ENCODE measurements at regions not wholly inside any gene's neighbourhood (a gene's known extent, or its start where the extent isn't known, plus 50 kb on each side); places are given as distances from the start of the nearest gene placed in this dataset.

GRCh38 chr14:94897561-94897960 is 127.6 kb upstream of the GSC start:
- intact Hi-C loops (cut with DNase I): no loop called here
- no peak for TF ChIP-seq POLR2A (IDR thresholded peaks at IDR 0.05)
- no peak for TF ChIP-seq CTCF (IDR thresholded peaks at IDR 0.05)
- no peaks in the 10 kb centered on the region for H3K27me3 ChIP-seq
- no peak for DNase-seq
- no peak overlapping the region for H3K27ac ChIP-seq
- no peak overlapping the region for H3K4me3 ChIP-seq
- WGBS (ENCODE audit: insufficient coverage, low coverage, low lambda C conversion rate, missing lambda C conversion rate): 67% methylated on average over 3 of the region's 4 CpGs
- H3K9me3 ChIP-seq: no peaks in the 10 kb centered on the region
- no peak for ATAC-seq
- H3K36me3 ChIP-seq: no peaks in the 10 kb centered on the region
- no peaks in the 10 kb centered on the region for H3K4me1 ChIP-seq

GRCh38 chr14:94897082-94897481 is 127.2 kb upstream of the GSC start:
- intact Hi-C loops (cut with DNase I): no loop called here
- Histone ChIP-seq H3K27ac (no peak overlapping the region), H3K27me3 (no peaks in the 10 kb centered on the region), H3K36me3 (no peaks in the 10 kb centered on the region), H3K9me3 (no peaks in the 10 kb centered on the region), H3K4me3 (no peak overlapping the region), H3K4me1 (no peaks in the 10 kb centered on the region)
- WGBS (ENCODE audit: insufficient coverage, low coverage, low lambda C conversion rate, missing lambda C conversion rate): 44% methylated on average over 4 of the region's 6 CpGs
- ATAC-seq (no peak), DNase-seq (no peak)
- TF ChIP-seq POLR2A (IDR thresholded peaks at IDR 0.05) (no peak), CTCF (IDR thresholded peaks at IDR 0.05) (no peak)

GRCh38 chr14:94893411-94894160 is 123.7 kb upstream of the GSC start:
- intact Hi-C loops (cut with DNase I): no loop called here
- DNase-seq (no peak), ATAC-seq (no peak)

GRCh38 chr14:94890785-94891184 is 120.9 kb upstream of the GSC start:
- H3K4me1 ChIP-seq: no peaks in the 10 kb centered on the region
- intact Hi-C loops (cut with DNase I): no loop called here
- TF ChIP-seq POLR2A (IDR thresholded peaks at IDR 0.05): no peak
- TF ChIP-seq CTCF (IDR thresholded peaks at IDR 0.05): no peak
- H3K9me3 ChIP-seq: no peaks in the 10 kb centered on the region
- no peaks in the 10 kb centered on the region for H3K27me3 ChIP-seq
- H3K27ac ChIP-seq: no peak overlapping the region
- no peak for DNase-seq
- no peak for ATAC-seq
- WGBS (ENCODE audit: insufficient coverage, low coverage, low lambda C conversion rate, missing lambda C conversion rate): 56% methylated on average over 6 of the region's 6 CpGs
- no peak overlapping the region for H3K4me3 ChIP-seq
- no peaks in the 10 kb centered on the region for H3K36me3 ChIP-seq

More at GRCh38 chr14:94893411-94894160, 123.7 kb upstream of the GSC start:
- H3K27ac ChIP-seq: no peak overlapping the region
- H3K36me3 ChIP-seq: no peaks in the 10 kb centered on the region
- WGBS (ENCODE audit: insufficient coverage, low coverage, low lambda C conversion rate, missing lambda C conversion rate): 50% methylated on average over 9 of the region's 17 CpGs
- TF ChIP-seq POLR2A (IDR thresholded peaks at IDR 0.05): no peak
- no peak for TF ChIP-seq CTCF (IDR thresholded peaks at IDR 0.05)
- H3K27me3 ChIP-seq: no peaks in the 10 kb centered on the region
- no peak overlapping the region for H3K4me3 ChIP-seq
- no peaks in the 10 kb centered on the region for H3K4me1 ChIP-seq
- no peaks in the 10 kb centered on the region for H3K9me3 ChIP-seq

Data from right lobe of liver (tissue), 6 donors.